ENCODE measurements at regions not wholly inside any gene's neighbourhood (a gene's known extent, or its start where the extent isn't known, plus 50 kb on each side); places are given as distances from the start of the nearest gene placed in this dataset.

DNA sequence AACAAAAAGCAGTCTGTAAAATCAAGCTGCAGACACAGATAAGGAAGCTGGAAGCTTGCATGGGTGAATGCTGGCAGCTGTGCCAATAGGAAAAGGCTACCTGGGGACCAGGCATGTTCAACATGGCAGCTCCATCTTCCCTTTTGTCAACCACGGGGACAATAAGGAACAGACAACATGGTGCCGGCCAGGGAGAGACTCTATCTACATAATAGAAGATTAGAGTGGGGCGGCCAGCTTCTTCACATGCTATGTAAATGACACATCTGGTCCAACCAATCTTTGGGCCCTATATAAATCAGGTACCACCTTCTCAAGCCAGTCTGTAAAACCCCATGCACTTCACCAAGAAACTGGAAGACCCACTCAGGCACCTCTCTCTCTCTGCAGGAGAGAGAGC lies 157.6 kb downstream of the SUDS3 start:
- no peak for TF ChIP-seq SP1 (IDR thresholded peaks at IDR 0.05; ENCODE audit: low read depth)
- TF ChIP-seq CTCF (IDR thresholded peaks at IDR 0.05 in 2 of 3, conservative IDR thresholded peaks at IDR 0.05 in 1 of 3; ENCODE audit: borderline replicate concordance in 1 of 3, insufficient read depth in 1 of 3, low read depth in 2 of 3, low read length in 2 of 3), result no peak
- TF ChIP-seq POLR2A (IDR thresholded peaks at IDR 0.05; ENCODE audit: borderline replicate concordance, extremely low read depth, insufficient read depth, insufficient read length), result no peak
- no peak for TF ChIP-seq EGR1 (IDR thresholded peaks at IDR 0.05; ENCODE audit: low read depth)
- TF ChIP-seq RAD21 (IDR thresholded peaks at IDR 0.05; ENCODE audit: low read depth), result no peak
- TF ChIP-seq ZFX (IDR thresholded peaks at IDR 0.05), result no peak
- no peak for TF ChIP-seq POLR2AphosphoS5 (IDR thresholded peaks at IDR 0.05; ENCODE audit: low read depth, low read length)
- TF ChIP-seq, protein P1, sequence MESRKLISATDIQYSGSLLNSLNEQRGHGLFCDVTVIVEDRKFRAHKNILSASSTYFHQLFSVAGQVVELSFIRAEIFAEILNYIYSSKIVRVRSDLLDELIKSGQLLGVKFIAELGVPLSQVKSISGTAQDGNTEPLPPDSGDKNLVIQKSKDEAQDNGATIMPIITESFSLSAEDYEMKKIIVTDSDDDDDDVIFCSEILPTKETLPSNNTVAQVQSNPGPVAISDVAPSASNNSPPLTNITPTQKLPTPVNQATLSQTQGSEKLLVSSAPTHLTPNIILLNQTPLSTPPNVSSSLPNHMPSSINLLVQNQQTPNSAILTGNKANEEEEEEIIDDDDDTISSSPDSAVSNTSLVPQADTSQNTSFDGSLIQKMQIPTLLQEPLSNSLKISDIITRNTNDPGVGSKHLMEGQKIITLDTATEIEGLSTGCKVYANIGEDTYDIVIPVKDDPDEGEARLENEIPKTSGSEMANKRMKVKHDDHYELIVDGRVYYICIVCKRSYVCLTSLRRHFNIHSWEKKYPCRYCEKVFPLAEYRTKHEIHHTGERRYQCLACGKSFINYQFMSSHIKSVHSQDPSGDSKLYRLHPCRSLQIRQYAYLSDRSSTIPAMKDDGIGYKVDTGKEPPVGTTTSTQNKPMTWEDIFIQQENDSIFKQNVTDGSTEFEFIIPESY (IDR thresholded peaks at IDR 0.05; ENCODE audit: extremely low read depth, insufficient replicate concordance, low read length), result no peak
- TF ChIP-seq, protein P2, sequence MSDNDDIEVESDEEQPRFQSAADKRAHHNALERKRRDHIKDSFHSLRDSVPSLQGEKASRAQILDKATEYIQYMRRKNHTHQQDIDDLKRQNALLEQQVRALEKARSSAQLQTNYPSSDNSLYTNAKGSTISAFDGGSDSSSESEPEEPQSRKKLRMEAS (IDR thresholded peaks at IDR 0.05), result no peak
- TF ChIP-seq TCF7L2 (IDR thresholded peaks at IDR 0.05; ENCODE audit: borderline replicate concordance, extremely low read depth, insufficient read depth, insufficient read length), result no peak

Measured in HCT116 (cell line).